ENCODE measurements at regions not wholly inside any gene's neighbourhood (a gene's known extent, or its start where the extent isn't known, plus 50 kb on each side); places are given as distances from the start of the nearest gene placed in this dataset.

DNA sequence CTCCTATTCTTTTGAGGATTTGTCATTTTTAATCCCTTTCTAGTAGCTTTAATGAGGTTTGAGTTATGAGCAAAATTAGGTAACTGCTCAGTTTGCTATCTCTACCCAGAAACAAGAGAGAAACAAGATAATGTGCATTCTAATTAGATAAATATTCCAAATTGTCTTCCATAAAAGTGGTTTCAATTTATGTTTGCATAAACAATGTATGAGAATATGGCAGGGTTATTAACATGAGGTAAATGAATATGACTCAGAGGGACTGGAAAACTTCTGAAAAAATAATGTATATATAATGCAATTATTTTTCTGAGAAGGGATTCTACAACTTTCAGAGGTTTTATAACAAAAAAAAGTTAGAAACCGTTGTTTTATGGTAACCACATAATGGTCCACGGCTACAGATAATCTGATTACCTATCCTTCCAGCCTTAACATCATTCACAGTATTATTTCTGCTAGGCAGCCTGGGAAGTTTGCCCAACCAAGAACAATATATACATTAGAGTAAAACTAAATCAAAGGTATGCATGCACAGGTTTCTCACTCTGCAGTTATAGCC is 101.2 kb downstream of the CRPPA start:
- no peak for DNase-seq (ENCODE audit: low spot score)

DNA sequence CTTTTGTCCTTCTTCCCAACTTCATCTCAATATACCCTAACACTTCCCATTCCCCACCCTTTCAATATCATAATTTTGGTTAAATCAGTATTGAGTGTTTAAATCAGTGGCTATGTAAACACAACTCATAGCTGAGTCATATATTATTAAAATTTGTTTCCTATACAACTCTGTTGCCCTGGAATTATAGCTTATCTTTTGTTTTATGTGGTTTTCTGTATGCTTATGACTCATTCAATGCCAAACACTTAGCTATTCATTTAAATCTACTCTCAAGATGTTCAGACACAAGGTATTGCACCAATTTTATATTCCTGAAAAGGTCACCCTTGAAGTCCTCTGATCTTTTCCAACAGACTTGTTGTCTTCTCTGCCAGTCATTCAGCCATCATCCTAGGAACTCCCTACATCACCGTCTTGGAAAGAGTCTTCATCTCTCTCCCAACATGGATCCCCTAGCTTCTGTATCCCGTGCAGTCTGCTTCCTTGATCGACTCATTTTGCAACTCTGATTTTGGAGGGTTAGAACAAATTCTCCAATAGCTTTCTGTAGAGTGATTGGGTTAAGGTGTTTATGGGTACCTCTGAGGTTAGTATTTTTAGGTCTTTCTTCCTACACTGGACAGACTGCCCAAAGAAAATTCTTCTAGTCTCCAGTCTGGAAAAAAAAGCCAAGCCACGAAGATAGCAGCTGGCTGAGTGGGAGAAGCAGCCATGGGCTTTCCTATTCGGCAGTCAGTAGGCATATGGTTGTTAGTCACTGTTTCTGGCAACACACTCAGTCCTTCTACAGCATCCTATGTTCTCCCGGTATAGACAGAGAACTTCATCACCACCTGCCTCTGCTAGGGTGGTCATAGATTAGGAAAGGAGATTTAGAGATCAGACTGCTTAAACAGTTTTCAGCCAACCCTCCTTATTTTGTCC is 102.1 kb downstream of the CRPPA start:
- no peak for DNase-seq (ENCODE audit: low spot score)

DNA sequence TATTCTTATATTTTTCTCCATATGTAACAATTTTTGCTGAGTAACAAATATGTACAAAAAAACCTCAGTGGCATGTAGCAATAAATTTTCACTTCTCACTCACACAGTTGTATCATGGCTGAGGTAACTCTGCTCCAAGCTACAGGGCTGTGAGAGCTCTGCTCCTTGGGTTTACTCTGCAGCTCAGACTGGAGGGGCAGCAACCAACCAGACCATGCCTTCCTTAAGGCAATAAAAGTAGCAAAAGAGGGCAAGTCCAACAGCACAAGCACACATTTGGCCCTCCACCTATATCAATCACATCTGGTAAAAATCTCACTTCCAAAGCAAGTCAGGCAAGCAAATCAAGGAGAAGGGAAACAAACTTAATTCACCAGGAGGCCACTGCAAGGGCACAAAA is 102.9 kb downstream of the CRPPA start:
- no peak for DNase-seq (ENCODE audit: low spot score)

DNA sequence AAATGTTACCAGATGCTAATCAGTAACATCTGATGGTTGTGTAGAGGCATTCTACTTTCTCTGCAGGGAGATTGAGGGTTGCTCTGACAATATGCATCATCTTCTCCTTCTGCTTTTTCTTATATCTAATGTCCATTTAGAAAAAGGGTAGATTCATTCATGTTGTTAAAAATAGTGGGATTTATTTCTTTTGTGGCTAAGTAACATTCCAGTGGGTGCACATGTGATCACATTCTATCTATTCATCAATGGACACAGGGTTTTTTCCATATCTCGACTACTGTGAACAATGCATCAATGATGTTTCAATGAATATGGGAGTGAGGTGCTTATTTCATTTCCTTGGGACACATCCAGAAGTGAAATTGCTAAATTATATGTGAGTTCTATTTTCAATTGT is 103.9 kb downstream of the CRPPA start:
- DNase-seq (ENCODE audit: low spot score), result no peak

DNA sequence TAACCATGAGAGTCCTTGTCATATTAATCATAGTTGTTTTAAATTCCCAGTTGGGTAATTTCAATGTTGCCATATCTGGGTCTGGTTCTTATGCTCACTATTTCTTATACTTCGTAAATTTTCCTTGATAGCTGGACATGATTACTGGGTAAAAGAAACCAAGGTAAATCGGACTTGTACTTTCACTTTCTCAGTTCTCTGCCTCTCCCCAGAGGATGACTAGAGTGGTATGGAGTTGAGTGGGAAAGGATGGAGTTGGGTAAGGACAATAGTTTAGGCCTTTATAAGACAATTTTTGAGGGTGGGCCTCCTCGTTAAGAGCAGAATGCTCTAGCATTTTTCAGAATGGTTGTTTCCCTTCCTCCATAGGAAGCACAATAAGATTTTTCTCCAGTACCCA is 106.1 kb downstream of the CRPPA start:
- no peak for DNase-seq (ENCODE audit: low spot score)

DNA sequence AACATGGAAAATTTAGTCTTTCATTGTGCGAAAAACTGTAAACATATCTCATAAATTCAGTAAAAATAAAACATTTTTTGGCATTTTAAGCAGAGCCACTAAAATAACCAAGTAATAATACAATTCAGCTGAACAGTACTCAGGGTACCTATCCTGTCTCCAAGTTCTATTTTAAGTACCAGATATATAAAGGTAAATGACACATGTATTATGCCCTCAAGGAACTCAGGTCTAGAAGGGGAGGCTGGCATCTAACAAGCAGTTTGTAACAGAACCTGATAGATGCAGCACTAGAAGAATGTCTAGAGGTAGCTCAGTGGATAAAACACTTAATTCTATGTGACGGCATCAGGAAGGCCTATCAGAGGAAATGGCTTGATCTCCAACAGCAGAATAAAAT is 112.2 kb downstream of the CRPPA start:
- DNase-seq (ENCODE audit: low spot score), result no peak

DNA sequence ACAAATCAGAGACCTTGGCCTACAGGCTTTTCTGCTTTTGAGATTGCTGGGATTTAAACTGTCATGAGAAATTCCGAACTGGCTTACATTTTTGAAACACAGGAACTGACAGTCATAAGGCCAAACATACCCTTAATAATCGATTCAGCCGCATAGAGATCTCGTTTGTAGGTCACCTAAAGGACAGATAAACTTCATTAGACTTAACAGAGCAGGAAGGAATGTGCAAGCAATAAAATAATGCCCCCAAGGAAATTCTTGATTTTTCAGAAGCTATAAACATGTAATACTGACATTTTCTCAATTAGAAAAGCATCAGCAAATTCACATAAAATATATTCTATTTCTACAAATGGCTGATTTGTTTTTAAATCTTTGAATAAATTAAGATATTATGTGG is 120.0 kb downstream of the CRPPA start:
- DNase-seq (ENCODE audit: low spot score), result no peak

DNA sequence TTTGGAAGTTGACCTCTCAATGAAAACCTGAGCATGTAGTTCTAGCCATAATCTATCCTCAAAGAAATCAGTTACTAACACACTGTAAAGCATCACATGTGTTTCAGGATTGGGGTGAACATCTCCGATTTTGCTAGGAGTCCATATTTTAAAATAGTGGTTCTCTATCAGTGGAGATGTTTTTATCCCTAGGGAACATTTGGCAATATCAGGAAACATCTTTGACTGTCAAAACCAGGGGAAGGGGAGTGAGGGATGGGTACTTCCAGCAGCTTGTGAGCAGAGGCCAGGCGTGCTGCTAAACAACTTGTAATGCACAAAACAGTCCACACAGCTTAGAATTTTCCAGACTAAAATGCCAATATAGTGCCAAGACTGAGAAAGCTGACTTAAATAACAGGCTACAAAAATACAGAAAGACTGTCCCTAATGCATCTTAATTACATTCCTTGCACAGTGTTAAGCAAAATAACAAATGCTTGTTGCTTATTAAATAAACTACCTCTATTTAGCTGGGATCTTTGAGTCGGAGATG is 120.9 kb downstream of the CRPPA start:
- DNase-seq (ENCODE audit: low spot score), result no peak

DNA sequence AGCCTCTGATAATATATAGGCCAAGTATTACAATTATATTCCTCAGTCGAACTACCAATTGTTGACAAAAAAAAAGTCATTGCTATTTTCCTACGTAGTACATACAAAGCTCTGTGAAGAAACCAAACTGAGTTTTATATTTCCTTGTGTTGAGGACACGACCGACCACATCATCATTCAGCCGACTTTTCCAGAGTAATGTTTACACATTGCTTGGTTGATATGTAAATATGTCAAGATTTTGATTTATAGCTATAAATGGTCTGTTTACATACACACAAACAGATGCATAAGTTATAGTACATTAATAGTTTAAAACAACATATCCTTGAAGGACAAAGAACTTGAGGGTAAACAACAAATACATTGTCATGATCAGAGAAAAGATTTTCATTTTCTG is 121.5 kb downstream of the CRPPA start:
- DNase-seq (ENCODE audit: low spot score), result no peak

DNA sequence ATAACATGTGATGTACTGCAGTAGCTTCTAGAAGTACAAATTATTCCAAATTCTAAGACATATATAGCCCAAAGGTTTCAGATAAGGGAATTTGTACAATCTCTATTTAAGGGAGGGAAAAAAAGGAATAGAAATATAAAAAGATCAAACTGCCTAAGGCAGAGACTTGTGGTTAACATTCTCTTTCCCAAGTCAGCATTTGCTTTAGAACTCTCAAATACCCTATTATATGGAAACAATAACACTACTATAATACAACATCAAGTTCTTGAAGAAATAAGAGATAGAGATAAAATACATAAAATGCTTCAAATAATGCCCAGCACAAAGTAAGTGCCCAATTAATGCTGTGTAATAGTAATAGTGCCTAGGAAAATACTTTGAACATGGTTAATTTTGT is 123.1 kb downstream of the CRPPA start:
- no peak for DNase-seq (ENCODE audit: low spot score)

DNA sequence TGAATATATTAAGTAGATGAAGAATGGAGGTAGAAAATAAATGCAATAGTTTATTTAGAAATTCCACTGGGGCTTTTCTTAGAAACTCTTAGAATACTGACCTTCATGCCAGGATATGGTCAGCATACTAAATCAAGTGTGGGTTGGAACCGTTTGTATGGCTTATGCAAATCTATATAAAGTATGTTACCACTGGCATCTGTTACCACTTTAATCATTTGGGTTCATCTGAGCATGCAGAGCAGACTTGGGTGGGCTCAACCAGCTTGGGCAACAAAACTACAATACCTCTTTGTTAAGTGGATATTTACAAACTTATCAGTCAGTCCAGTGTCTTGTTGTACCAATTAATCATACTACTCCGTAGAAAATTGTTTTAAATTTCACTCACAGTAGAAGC is 125.8 kb downstream of the CRPPA start:
- no peak for DNase-seq (ENCODE audit: low spot score)

DNA sequence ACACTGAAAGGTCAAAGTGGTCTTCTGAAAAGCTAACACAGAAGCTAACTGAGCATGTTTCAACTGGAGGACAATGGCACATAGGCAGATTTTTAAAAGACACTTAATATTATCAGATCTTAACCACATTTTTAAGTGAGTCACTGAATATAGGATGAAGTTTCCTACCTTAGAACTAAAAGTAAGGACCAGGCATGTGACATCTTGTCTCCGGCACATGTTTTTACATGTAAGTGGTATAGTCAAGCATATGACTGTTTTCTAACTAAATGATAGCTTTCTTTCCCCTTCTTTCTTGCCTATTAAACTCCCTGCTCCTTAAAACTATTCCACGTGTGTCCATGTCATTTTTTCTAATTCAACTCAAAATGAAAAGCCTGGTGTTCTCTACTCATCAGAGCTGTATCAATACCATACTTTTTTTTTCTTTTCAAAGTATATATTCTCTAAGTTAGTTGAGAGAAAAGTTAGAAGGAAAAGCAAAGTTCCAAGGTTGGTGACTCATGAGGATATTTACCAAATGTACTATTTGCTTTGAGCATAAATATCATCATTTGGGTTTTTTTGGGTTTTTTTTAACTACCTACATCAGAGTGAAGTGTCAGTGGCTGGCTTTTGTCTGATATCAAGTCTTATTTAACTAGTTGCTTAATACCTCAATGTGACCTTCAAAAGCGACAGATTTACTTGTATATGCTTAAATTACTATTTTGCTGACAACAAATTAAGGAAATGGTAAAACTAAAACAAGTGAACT is 127.5 kb downstream of the CRPPA start:
- no peak for DNase-seq (ENCODE audit: low spot score)

DNA sequence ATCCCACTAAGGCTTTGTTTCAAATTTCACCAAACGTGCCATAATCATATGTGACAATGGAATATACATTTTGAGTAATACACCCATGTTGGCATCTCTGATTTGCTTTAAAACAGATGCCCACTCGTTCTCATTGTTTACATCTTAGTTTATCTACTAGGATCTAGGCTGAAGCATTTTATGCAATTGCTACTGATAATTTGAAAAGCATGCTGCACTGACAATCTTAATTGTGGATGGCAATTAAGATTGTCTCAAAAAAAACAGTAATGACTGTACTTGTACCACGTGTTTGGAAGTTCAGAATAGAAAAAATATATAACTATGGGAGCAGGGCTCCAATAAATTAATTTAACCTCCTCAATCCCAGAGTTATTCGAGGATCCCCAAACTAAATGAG is 136.8 kb downstream of the CRPPA start:
- DNase-seq (ENCODE audit: low spot score), result no peak

DNA sequence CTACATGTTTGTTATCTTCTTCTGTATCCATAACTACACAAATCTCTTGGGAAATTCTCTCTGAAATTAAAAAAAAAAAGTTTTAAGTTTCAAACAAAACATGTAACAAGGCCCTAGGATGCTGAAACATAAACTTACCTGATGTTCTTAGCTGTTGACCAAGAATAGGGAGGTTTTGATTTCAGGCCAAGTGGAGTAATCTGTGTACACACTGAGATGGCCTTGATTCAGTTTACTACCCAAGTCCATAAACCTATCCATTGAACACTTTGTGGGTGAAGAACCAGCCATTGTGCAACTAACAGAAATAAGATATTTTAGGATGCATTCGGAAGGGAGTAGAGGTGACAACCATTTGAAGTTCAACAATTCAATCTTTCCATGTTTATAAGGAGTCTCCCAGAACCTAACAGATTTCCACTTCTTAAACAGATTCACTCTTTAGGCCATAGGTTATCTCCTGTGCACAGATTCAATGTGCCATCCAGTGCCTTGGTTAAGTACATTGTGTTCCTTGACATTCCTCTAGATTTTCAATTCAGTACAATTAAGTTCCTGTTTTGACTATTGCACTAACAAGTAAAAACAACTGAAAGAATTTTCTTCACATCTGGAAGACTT is 143.1 kb downstream of the CRPPA start:
- no peak for DNase-seq (ENCODE audit: low spot score)

DNA sequence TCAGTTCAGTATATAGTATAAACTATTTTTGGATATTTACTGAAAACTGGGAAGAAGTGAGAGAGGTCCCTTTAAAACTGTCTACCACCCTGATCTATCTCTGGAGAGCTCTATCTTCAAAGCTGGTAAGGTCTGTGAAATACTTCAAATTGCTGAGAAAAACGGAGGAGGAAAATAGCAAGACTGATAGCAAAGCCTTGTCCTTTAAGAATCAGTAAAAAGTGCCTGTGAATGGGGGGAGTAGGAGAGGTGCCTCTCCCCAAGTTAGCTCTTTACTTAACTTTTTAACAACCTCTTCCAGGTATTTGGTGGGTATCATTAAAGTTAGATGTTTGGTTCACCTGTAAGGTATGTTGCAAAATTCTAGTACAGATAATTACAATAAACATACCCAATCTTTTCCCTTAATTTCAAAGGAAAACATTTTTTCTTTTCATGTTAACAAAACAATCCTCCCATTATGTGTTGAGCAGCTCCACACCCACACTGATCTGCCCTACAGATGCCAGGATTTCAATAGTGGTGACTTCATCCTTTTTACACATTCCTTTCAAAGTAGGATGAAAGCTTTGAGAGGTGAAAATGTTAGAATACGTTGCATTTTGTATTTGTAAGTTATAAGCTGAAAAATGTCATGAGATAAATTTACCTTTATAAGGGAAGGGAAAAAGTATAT is 149.2 kb downstream of the CRPPA start:
- no peak for DNase-seq (ENCODE audit: low spot score)

DNA sequence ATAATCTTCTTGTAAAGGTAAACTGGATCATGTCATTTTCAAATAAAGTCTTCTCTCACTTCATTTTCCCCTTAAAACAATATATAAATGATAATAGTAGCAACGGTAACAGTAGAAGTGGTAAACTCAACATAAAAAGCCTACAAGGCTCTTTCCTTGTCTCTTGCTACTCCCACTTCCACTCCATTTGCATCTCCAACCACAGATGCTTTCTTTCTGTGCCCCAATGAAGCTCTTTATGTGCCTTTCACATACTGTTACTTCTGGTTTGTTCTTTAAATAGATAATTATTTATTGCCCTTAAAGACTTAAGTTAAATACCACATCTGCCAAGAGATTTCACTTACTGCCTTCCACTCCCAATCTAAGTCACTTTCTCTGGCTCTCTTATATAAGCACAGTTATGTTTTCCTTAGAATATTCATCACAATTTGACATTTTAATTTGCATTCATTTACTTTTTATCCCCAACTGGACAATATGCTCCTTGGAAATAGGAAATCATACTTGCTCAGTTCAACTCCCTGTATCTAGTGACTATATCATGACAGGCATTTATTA is 149.9 kb downstream of the CRPPA start:
- no peak for DNase-seq (ENCODE audit: low spot score)

DNA sequence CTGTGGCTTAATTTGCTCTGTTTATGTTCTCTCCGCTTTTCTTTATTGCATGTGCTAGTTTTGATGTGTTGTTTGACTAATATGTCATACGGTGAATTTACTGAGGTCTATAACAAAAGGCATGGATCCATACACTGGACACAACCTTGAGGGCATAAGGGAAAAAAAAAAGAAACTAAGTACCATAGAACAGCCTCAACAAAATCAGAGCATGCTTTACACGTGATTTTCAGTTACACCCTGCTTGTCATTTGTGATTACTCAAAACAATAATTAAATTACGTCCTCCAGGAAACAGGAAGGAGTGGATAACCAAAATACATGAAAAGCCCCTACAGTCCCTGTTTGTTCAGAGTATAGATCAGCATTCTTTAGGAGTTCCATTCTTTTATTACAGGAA is 150.5 kb downstream of the CRPPA start:
- DNase-seq (ENCODE audit: low spot score), result no peak

DNA sequence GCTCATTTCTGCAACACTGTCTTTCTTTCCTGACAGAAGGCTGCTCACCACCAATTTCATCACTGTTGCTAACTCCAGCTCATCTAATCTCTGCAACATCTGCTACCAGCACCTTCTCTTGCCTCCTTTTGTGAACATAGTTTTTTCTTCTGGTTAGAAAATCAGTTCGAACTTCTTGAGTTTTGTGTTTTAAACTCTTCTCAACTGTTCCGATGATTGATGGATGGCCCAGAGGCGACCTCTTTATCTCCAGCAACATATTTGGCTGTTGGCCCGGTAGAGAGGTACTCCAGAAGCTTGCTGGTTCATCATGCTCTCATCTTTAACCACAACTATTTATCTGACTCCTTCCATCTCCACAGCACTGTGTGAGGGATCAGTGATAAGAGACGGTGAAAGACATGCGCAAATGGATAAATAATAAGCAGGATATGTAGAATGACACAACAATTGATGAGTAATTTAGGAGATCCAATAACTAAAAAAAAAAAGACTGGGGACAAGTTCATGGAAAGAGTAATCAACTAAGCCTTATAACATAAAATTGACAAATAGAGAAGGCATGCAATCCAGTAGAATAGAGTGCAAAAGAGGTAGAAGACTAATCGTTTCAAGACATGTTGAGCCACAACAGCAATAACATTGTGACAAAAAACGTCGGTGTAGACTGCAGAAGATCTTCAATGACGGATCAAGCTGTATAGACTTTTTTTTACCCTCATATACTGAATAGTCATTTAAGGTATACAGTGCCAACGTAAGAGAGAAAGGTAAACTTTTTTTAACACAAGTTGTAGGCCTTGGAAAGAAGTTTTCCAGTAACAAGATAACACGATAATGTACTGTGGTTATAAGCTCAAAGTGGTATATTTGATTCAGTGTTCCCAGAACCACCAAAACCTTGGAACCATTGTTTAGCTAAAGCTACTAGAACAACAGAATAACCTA is 152.2 kb downstream of the CRPPA start:
- no peak for DNase-seq (ENCODE audit: low spot score)

DNA sequence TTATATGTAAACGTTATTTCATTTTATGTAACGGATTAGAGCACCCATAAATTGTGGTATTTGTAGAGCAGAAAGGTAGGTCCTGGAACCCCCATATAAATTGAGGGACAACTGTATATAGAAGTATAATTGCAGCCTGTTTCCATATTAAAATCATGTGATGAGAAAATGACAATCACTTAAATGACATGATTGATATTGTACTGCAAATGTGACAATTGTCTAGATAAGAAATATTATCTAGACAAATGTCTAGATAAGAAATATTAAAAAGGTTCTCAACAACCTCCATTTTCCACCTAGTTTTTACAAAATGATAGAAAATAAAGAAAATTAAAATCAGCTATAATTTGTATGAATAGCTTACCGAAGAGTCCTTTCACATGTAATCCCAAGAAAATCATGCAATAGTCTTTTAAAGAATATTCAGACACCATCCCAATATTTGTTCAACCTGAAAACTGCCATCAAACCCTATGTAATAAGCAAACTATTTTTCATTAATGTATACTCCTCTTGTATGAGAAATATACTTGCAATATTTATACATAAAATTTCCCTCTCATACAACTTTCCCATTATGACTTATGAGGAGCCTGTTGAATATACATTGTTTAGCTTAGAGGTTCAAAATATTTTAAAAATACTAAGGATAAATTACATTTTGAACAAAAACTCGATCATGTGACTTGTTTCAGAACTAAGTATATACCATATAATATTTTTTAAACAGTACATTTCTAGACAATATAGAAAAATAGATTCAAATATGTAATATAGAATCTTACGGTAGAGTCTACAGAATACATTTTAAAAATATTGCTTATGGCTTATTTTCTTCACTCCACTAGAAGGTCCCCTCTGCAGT is 153.2 kb downstream of the CRPPA start:
- DNase-seq (ENCODE audit: low spot score), result no peak

Data from cerebellar cortex (tissue), 1 donor.